ENCODE measurements at regions not wholly inside any gene's neighbourhood (a gene's known extent, or its start where the extent isn't known, plus 50 kb on each side); places are given as distances from the start of the nearest gene placed in this dataset.
"Not testable (repeated sequence)": the region's sequence is repeated elsewhere in the genome, so short reads cannot be mapped to it uniquely, and the experiment has no call there.

GRCh38 chr14:55769877-55770276 is 189.9 kb downstream of the KTN1 start:
- DNase-seq: no peak

- no peak for DNase-seq
These were observed 191.4 kb downstream of the KTN1 start for GRCh38 chr14:55771242-55771981.

GRCh38 chr14:55772486-55772885 is 192.5 kb downstream of the KTN1 start:
- DNase-seq: no peak

- DNase-seq: no peak
These were observed 193.3 kb downstream of the KTN1 start for GRCh38 chr14:55773312-55773711.

GRCh38 chr14:55773984-55774545 is 194.1 kb downstream of the KTN1 start:
- no peak for DNase-seq

- no peak for DNase-seq
These were observed 197.9 kb downstream of the KTN1 start for GRCh38 chr14:55777877-55778276.

- no peak for DNase-seq
These were observed 200.3 kb downstream of the KTN1 start for GRCh38 chr14:55780156-55780946.

- no peak for DNase-seq
These were observed 201.0 kb downstream of the KTN1 start for GRCh38 chr14:55781046-55781445.

GRCh38 chr14:55782166-55782565 is 202.2 kb downstream of the KTN1 start:
- DNase-seq: no peak

- no peak for DNase-seq
These were observed 209.4 kb downstream of the KTN1 start for GRCh38 chr14:55789406-55789805.

- DNase-seq: no peak
These were observed 214.9 kb downstream of the KTN1 start for GRCh38 chr14:55794655-55795595.

- DNase-seq: not testable (repeated sequence)
These were observed 216.5 kb downstream of the KTN1 start for GRCh38 chr14:55796513-55796912.

GRCh38 chr14:55798406-55798805 is 218.4 kb downstream of the KTN1 start:
- DNase-seq: no peak

GRCh38 chr14:55799508-55800095 is 219.6 kb downstream of the KTN1 start:
- no peak for DNase-seq

- DNase-seq: no peak
These were observed 220.3 kb downstream of the KTN1 start for GRCh38 chr14:55800156-55800785.

- DNase-seq: no peak
These were observed 221.1 kb downstream of the KTN1 start for GRCh38 chr14:55801121-55801520.

- no peak for DNase-seq
These were observed 223.2 kb downstream of the KTN1 start for GRCh38 chr14:55802986-55803872.

GRCh38 chr14:55803873-55804553 is 224.0 kb downstream of the KTN1 start:
- DNase-seq: no peak

GRCh38 chr14:55805250-55805649 is 225.2 kb downstream of the KTN1 start:
- no peak for DNase-seq

All from right forelimb (tissue), 1 donor.